ENCODE measurements at regions not wholly inside any gene's neighbourhood (a gene's known extent, or its start where the extent isn't known, plus 50 kb on each side); places are given as distances from the start of the nearest gene placed in this dataset.
A peak's percentile ranks its signal among the peaks of the same experiment; 100 is the strongest.

GRCh38 chrX:10725071-10725470, 104.7 kb upstream of the MID1 start:
- TF ChIP-seq REST (IDR thresholded peaks at IDR 0.05; ENCODE audit: insufficient read depth in 1 of 2, low read depth in 2 of 2, low read length in 1 of 2) (no peak), CTCF (IDR thresholded peaks at IDR 0.05) (peak; percentile 33; the same call in 1 of the 2 replicates)

Measured in Panc1 (cell line).